ENCODE measurements at regions not wholly inside any gene's neighbourhood (a gene's known extent, or its start where the extent isn't known, plus 50 kb on each side); places are given as distances from the start of the nearest gene placed in this dataset.

- no peaks in the 10 kb centered on the region for H3K36me3 ChIP-seq
- H3K27ac ChIP-seq: no peak overlapping the region
- H3K9me3 ChIP-seq: no peaks in the 10 kb centered on the region
- no peak overlapping the region for H3K4me3 ChIP-seq
- 71 to 94% (median 78%) methylated on average over 1 of the region's 1 CpG for WGBS, 5 donors
- peaks cover 0 to 14% (median 0%) of the 10 kb centered on the region in 7 donors for H3K27me3 ChIP-seq (replicated peaks in 1 of 7)
- TF ChIP-seq POLR2AphosphoS5 (IDR thresholded peaks at IDR 0.05) (no peak), CTCF (IDR thresholded peaks at IDR 0.05 in 8 of 11, conservative IDR thresholded peaks at IDR 0.05 in 3 of 11) (no peak), POLR2A (IDR thresholded peaks at IDR 0.05) (no peak)
- H3K4me1 ChIP-seq: no peaks in the 10 kb centered on the region
- DNase-seq: no peak
- intact Hi-C loops (cut with DNase I; ENCODE audit: low total_unique reads): no loop called here
Measured at GRCh38 chrX:13911586-13911985, 94.7 kb upstream of the GPM6B start.

GRCh38 chrX:13906093-13906492, 89.2 kb upstream of the GPM6B start:
- intact Hi-C loops (cut with DNase I; ENCODE audit: low total_unique reads): no loop called here
- Histone ChIP-seq H3K4me3 (no peak overlapping the region), H3K27me3 (replicated peaks in 1 of 7) (peaks cover 0 to 7% (median 0%) of the 10 kb centered on the region in 7 donors), H3K9me3 (no peaks in the 10 kb centered on the region), H3K27ac (no peak overlapping the region), H3K4me1 (no peaks in the 10 kb centered on the region), H3K36me3 (no peaks in the 10 kb centered on the region)
- no peak for TF ChIP-seq POLR2AphosphoS5 (IDR thresholded peaks at IDR 0.05)
- no peak for TF ChIP-seq POLR2A (IDR thresholded peaks at IDR 0.05)
- TF ChIP-seq CTCF (IDR thresholded peaks at IDR 0.05 in 8 of 11, conservative IDR thresholded peaks at IDR 0.05 in 3 of 11): no peak
- 13 to 56% (median 33%) methylated on average over 1 of the region's 1 CpG for WGBS, 5 donors
- DNase-seq: no peak

- Histone ChIP-seq H3K27ac (no peak overlapping the region), H3K4me1 (no peaks in the 10 kb centered on the region), H3K4me3 (no peak overlapping the region), H3K9me3 (no peaks in the 10 kb centered on the region), H3K27me3 (replicated peaks in 1 of 7) (peaks cover 0 to 7% (median 0%) of the 10 kb centered on the region in 7 donors), H3K36me3 (no peaks in the 10 kb centered on the region)
- no peak for DNase-seq
- TF ChIP-seq CTCF (IDR thresholded peaks at IDR 0.05 in 8 of 11, conservative IDR thresholded peaks at IDR 0.05 in 3 of 11): no peak
- TF ChIP-seq POLR2A (IDR thresholded peaks at IDR 0.05): no peak
- TF ChIP-seq POLR2AphosphoS5 (IDR thresholded peaks at IDR 0.05): no peak
- WGBS, 5 donors: 87 to 97% (median 89%) methylated on average over 8 of the region's 8 CpGs
- intact Hi-C loops (cut with DNase I; ENCODE audit: low total_unique reads): no loop called here
Measured at GRCh38 chrX:13903405-13903804, 86.5 kb upstream of the GPM6B start.

GRCh38 chrX:13902406-13902805, 85.5 kb upstream of the GPM6B start:
- 87 to 94% (median 89%) methylated on average over 3 of the region's 3 CpGs for WGBS, 5 donors
- no peaks in the 10 kb centered on the region for H3K36me3 ChIP-seq
- H3K27ac ChIP-seq: no peak overlapping the region
- H3K4me1 ChIP-seq: no peaks in the 10 kb centered on the region
- intact Hi-C loops (cut with DNase I; ENCODE audit: low total_unique reads): no loop called here
- no peak for DNase-seq
- no peaks in the 10 kb centered on the region for H3K9me3 ChIP-seq
- no peak for TF ChIP-seq POLR2AphosphoS5 (IDR thresholded peaks at IDR 0.05)
- TF ChIP-seq POLR2A (IDR thresholded peaks at IDR 0.05): no peak
- no peak for TF ChIP-seq CTCF (IDR thresholded peaks at IDR 0.05 in 8 of 11, conservative IDR thresholded peaks at IDR 0.05 in 3 of 11)
- no peaks in the 10 kb centered on the region for H3K27me3 ChIP-seq (replicated peaks in 1 of 7)
- no peak overlapping the region for H3K4me3 ChIP-seq

Data from spleen (tissue), 11 donors.